Uterus (tissue), 3 donors: ENCODE measurements at regions not wholly inside any gene's neighbourhood (a gene's known extent, or its start where the extent isn't known, plus 50 kb on each side); places are given as distances from the start of the nearest gene placed in this dataset.
"Not testable (repeated sequence)": the region's sequence is repeated elsewhere in the genome, so short reads cannot be mapped to it uniquely, and the experiment has no call there.

ENCODE experiments used
- DNase-seq, 2 donors: peaks; one replicate each; pipeline ENCODE4 v3.0.0-alpha.2; 2019 to 2020
- H3K27ac ChIP-seq, 2 donors: fragments of 200-600 bp; sonication (generic); 1 replicate in 1 of 2; 2 replicates in 1 of 2; pipeline ENCODE4 v1.5.1; 2016 to 2018
- H3K27me3 ChIP-seq, 2 donors: fragments of 200-600 bp; sonication (generic); one replicate each; pipeline ENCODE4 v1.5.1; 2018 to 2019; ENCODE audit warnings: control low read depth in 1 of 2
- H3K36me3 ChIP-seq, 2 donors: fragments of 200-600 bp; sonication (generic); one replicate each; pipeline ENCODE4 v1.5.1; 2019; ENCODE audit warnings: control low read depth in 1 of 2
- H3K4me1 ChIP-seq, 2 donors: fragments of 200-600 bp; sonication (generic); one replicate each; pipeline ENCODE4 v1.5.1; 2018 to 2019; ENCODE audit warnings: control low read depth in 1 of 2
- H3K4me3 ChIP-seq, 2 donors: fragments of 200-600 bp; sonication (generic); 1 replicate in 1 of 2; 2 replicates in 1 of 2; pipeline ENCODE4 v1.5.1; 2018 to 2019; ENCODE audit warnings: mild to moderate bottlenecking in 1 of 2
- H3K9me3 ChIP-seq, 2 donors: fragments of 200-600 bp; sonication (generic); one replicate each; pipeline ENCODE4 v1.5.1; 2019; ENCODE audit warnings: control low read depth in 1 of 2
- POLR2A ChIP-seq, 2 donors: fragments of 450-650 bp; IDR thresholded peaks; one replicate each; pipeline ENCODE4 v1.6.1; 2016; ENCODE audit warnings: antibody characterized with exemption in 2 of 2, mild to moderate bottlenecking in 1 of 2, moderate library complexity in 1 of 2
- intact Hi-C: fragments of 100-400 bp; cut with DNase I; formaldehyde crosslinking; loops from one replicate; pipeline ENCODE4 v1.15.1; 2023; ENCODE audit warnings: low total_unique reads
- TF ChIP-seq, protein P1 (sequence below), 4 experiments: fragments of 200-600 bp in 2 of 4; fragments of 450-650 bp in 2 of 4; sonication (generic) in 2 of 4; IDR thresholded peaks; one replicate each; pipeline ENCODE4 v1.5.1; 2016 to 2019; ENCODE audit warnings: antibody characterized with exemption in 4 of 4, mild to moderate bottlenecking in 2 of 4, moderate library complexity in 1 of 4
- donor health status: DM: yes; HTN: yes; CAD: no.

DNA sequence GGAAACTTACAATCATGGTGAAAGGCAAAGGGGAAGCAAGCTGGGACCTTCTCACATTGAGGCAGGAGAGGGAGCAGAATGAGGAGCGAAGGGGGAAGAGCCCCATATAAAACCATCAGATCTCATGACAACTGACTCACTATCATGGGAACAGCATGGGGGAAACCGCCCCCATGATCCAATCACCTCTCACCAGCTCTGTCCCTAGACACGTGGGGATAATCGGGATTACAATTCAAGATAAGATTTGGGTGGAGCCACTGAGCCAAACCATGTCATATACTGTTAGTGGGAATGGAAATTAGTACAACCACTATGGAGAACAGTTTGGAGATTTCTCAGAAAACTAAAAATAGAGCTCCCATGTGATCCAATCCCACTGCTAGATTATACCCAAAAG lies 163.7 kb downstream of the MANEA start:
- Histone ChIP-seq H3K4me1 (no peaks in the 10 kb centered on the region), H3K9me3 (no peaks in the 10 kb centered on the region), H3K27me3 (no peaks in the 10 kb centered on the region), H3K27ac (no peak overlapping the region), H3K36me3 (no peaks in the 10 kb centered on the region), H3K4me3 (no peak overlapping the region)
- intact Hi-C loops, result no loop called here
- TF ChIP-seq, protein P1, sequence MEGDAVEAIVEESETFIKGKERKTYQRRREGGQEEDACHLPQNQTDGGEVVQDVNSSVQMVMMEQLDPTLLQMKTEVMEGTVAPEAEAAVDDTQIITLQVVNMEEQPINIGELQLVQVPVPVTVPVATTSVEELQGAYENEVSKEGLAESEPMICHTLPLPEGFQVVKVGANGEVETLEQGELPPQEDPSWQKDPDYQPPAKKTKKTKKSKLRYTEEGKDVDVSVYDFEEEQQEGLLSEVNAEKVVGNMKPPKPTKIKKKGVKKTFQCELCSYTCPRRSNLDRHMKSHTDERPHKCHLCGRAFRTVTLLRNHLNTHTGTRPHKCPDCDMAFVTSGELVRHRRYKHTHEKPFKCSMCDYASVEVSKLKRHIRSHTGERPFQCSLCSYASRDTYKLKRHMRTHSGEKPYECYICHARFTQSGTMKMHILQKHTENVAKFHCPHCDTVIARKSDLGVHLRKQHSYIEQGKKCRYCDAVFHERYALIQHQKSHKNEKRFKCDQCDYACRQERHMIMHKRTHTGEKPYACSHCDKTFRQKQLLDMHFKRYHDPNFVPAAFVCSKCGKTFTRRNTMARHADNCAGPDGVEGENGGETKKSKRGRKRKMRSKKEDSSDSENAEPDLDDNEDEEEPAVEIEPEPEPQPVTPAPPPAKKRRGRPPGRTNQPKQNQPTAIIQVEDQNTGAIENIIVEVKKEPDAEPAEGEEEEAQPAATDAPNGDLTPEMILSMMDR (IDR thresholded peaks at IDR 0.05), result no peak
- no peak for TF ChIP-seq POLR2A (IDR thresholded peaks at IDR 0.05)
- DNase-seq, result no peak

GRCh38 chr6:95742767-95743289 lies 165.5 kb downstream of the MANEA start:
- Histone ChIP-seq H3K9me3 (no peaks in the 10 kb centered on the region), H3K4me1 (no peaks in the 10 kb centered on the region), H3K4me3 (no peak overlapping the region), H3K36me3 (no peaks in the 10 kb centered on the region), H3K27me3 (no peaks in the 10 kb centered on the region), H3K27ac (no peak overlapping the region)
- no peak for TF ChIP-seq POLR2A (IDR thresholded peaks at IDR 0.05)
- TF ChIP-seq, protein P1 (IDR thresholded peaks at IDR 0.05), result no peak
- intact Hi-C loops, result no loop called here
- DNase-seq, result no peak

DNA sequence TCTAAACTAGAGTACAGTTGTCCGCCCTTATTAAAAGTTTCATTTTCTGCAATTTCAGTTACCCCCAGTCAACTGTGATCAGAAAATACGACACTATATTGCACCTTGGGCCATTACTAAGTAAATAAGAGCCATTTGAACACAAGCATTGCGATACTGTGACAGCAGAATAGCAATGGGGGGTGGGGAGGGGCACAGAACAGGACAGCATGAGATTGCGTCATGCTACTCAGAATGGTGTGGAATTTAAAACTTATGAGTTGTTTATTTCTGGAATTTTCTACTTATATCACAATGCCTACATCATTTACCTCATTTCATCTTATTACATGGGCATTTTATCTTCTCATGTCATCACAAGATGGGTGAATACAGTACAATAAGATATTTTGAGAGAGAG lies 166.3 kb downstream of the MANEA start:
- intact Hi-C loops, result no loop called here
- no peak for DNase-seq
- TF ChIP-seq, protein P1 (IDR thresholded peaks at IDR 0.05), result no peak
- no peak for TF ChIP-seq POLR2A (IDR thresholded peaks at IDR 0.05)
- Histone ChIP-seq H3K27me3 (no peaks in the 10 kb centered on the region), H3K27ac (no peak overlapping the region), H3K4me1 (no peaks in the 10 kb centered on the region), H3K36me3 (no peaks in the 10 kb centered on the region), H3K4me3 (no peak overlapping the region), H3K9me3 (no peaks in the 10 kb centered on the region)

DNA sequence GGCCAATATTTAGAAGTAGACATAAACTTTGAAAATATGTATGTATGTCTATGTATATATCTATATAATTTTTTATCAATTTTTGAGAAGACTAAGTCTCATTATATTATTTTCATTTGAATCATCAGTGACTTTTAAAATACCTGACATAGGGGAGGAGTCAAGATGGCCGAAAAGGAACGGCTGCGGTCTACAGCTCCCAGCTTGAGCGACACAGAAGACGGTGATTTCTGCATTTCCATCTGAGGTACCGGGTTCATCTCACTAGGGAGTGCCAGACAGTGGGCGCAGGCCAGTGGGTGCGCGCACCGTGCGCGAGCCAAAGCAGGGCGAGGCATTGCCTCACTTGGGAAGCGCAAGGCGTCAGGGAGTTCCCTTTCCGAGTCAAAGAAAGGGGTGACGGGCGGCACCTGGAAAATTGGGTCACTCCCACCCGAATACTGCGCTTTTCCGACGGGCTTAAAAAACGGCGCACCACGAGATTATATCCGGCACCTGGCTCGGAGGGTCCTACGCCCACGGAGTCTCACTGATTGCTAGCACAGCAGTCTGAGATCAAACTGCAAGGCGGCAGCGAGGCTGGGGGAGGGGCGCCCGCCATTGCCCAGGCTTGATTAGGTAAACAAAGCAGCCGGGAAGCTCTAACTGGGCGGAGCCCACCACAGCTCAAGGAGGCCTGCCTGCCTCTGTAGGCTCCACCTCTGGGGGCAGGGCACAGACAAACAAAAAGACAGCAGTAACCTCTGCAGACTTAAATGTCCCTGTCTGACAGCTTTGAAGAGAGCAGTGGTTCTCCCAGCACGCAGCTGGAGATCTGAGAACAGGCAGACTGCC lies 181.1 kb downstream of the MANEA start:
- H3K27me3 ChIP-seq, intact Hi-C loops: not testable (repeated sequence)

GRCh38 chr6:95767897-95768463 lies 190.6 kb downstream of the MANEA start:
- H3K27ac ChIP-seq, result no peak overlapping the region
- H3K4me1 ChIP-seq, result no peaks in the 10 kb centered on the region
- no peaks in the 10 kb centered on the region for H3K36me3 ChIP-seq
- no peaks in the 10 kb centered on the region for H3K9me3 ChIP-seq
- TF ChIP-seq POLR2A (IDR thresholded peaks at IDR 0.05), result no peak
- TF ChIP-seq, protein P1 (IDR thresholded peaks at IDR 0.05), result no peak
- intact Hi-C loops, result no loop called here
- DNase-seq, result no peak
- H3K27me3 ChIP-seq, result no peaks in the 10 kb centered on the region
- H3K4me3 ChIP-seq, result no peak overlapping the region

More for the DNA sequence above, 181.1 kb downstream of the MANEA start:
- H3K4me1 ChIP-seq, H3K9me3 ChIP-seq, DNase-seq, H3K4me3 ChIP-seq, H3K36me3 ChIP-seq, H3K27ac ChIP-seq: not testable (repeated sequence)
